H1 (cell line): ENCODE measurements at regions not wholly inside any gene's neighbourhood (a gene's known extent, or its start where the extent isn't known, plus 50 kb on each side); places are given as distances from the start of the nearest gene placed in this dataset.

Source experiments
- CTCF ChIA-PET: fragments of 300-600 bp; sonication (Branson Sonifier 250); formaldehyde crosslinking; loops from one replicate; lab custom pipeline; 2021; ENCODE audit not compliant: partially characterized antibody; lab: Charles Lee
- POLR2A ChIA-PET: fragments of 300-600 bp; sonication (Branson Sonifier 250); formaldehyde crosslinking; loops from one replicate; lab custom pipeline; 2021; ENCODE audit warnings: inconsistent platforms; ENCODE audit not compliant: partially characterized antibody; lab: Charles Lee
- DNase-seq, 2 experiments: peaks; one replicate each; pipeline versions ENCODE4 v3.0.0 to v3.0.0-alpha.2; 2010 to 2022; ENCODE audit warnings: low spot score in 2 of 2, low read depth in 1 of 2, mixed read lengths in 1 of 2
- FAIRE-seq: peaks from 2 replicates; lab custom pipeline; 2011; peaks lifted over from hg19 to GRCh38; lab: Jason Lieb, UNC
- H2AFZ ChIP-seq: 2 replicates; pipeline ENCODE4 v1.8.1; 2012; ENCODE audit warnings: low read length, inconsistent platforms
- H2AK5ac ChIP-seq: 2 replicates; pipeline ENCODE4 v1.6.1; 2013; ENCODE audit warnings: low read depth, low read length
- H2BK120ac ChIP-seq: replicated peaks from 2 replicates; pipeline ENCODE3; 2013; ENCODE audit warnings: low read depth, low read length, inconsistent platforms
- H2BK12ac ChIP-seq: 2 replicates; pipeline ENCODE4 v1.6.1; 2013; ENCODE audit warnings: low read depth, low read length
- H2BK15ac ChIP-seq: 2 replicates; pipeline ENCODE4 v1.6.1; 2013; ENCODE audit warnings: low read length
- H2BK20ac ChIP-seq: 2 replicates; pipeline ENCODE4 v1.6.1; 2013; ENCODE audit warnings: low read length
- H2BK5ac ChIP-seq: 2 replicates; pipeline ENCODE4 v1.6.1; 2013; ENCODE audit warnings: low read depth, low read length
- H3K14ac ChIP-seq: 2 replicates; pipeline ENCODE4 v1.6.1; 2013; ENCODE audit warnings: inconsistent platforms; ENCODE audit not compliant: insufficient read length
- H3K18ac ChIP-seq: 2 replicates; pipeline ENCODE4 v1.6.1; 2013; ENCODE audit warnings: low read length; ENCODE audit errors: extremely low read depth
- H3K23ac ChIP-seq: 2 replicates; pipeline ENCODE4 v1.6.1; 2013; ENCODE audit warnings: inconsistent platforms; ENCODE audit not compliant: insufficient read length
- H3K23me2 ChIP-seq: 2 replicates; pipeline ENCODE4 v1.6.1; 2013; ENCODE audit warnings: low read depth, low read length
- H3K27ac ChIP-seq: 2 replicates; pipeline ENCODE4 v1.6.1; 2011; ENCODE audit warnings: low read depth, low read length, inconsistent platforms
- H3K27me3 ChIP-seq, 4 experiments: replicated peaks in 1 of 4; 1 replicate in 1 of 4; 2 replicates in 3 of 4; pipeline versions ENCODE4 v1.6.1 to v1.8.1; 2011 to 2013; ENCODE audit warnings: low read length in 3 of 4, mild to moderate bottlenecking in 3 of 4, inconsistent platforms in 2 of 4, mixed read lengths in 2 of 4, moderate library complexity in 1 of 4; ENCODE audit not compliant: control insufficient read depth in 3 of 4, insufficient read depth in 3 of 4; ENCODE audit errors: extremely low read depth in 1 of 4
- H3K36me3 ChIP-seq, 4 experiments: 2 replicates each; pipeline versions ENCODE4 v1.6.1 to v1.8.1; 2011 to 2013; ENCODE audit warnings: mild to moderate bottlenecking in 4 of 4, low read length in 3 of 4, moderate library complexity in 2 of 4, control low read depth in 1 of 4, inconsistent platforms in 1 of 4; ENCODE audit not compliant: insufficient read depth in 4 of 4, control insufficient read depth in 2 of 4
- H3K4ac ChIP-seq: replicated peaks from 2 replicates; pipeline ENCODE3; 2013; ENCODE audit warnings: low read length, low read depth, mixed read lengths, inconsistent platforms; ENCODE audit not compliant: insufficient read length
- H3K4me1 ChIP-seq, 4 experiments: replicated peaks in 1 of 4; 1 replicate in 1 of 4; 2 replicates in 3 of 4; pipeline versions ENCODE4 v1.6.1 to v1.8.1; 2011 to 2013; ENCODE audit warnings: low read length in 3 of 4, inconsistent platforms in 2 of 4, mixed read lengths in 1 of 4; ENCODE audit not compliant: insufficient read depth in 4 of 4, control insufficient read depth in 3 of 4
- H3K4me2 ChIP-seq, 2 experiments: 2 replicates each; pipeline versions ENCODE4 v1.6.1 to v1.8.1; 2011 to 2013; ENCODE audit warnings: low read depth in 2 of 2, low read length in 2 of 2, control low read depth in 1 of 2, inconsistent platforms in 1 of 2, mild to moderate bottlenecking in 1 of 2; ENCODE audit not compliant: insufficient read depth in 1 of 2
- H3K4me3 ChIP-seq, 4 experiments: fragments of 200-600, 300-600 bp in 1 of 4; sonication (generic), shearing (Covaris generic), sonication (Bioruptor Twin) in 1 of 4; 2 replicates each; pipeline versions ENCODE4 v1.5.1 to v1.8.1; 2011 to 2016; ENCODE audit warnings: low read length in 4 of 4, low read depth in 3 of 4, control low read depth in 2 of 4, inconsistent platforms in 2 of 4, mild to moderate bottlenecking in 2 of 4, mixed read lengths in 1 of 4, moderate library complexity in 1 of 4; ENCODE audit not compliant: insufficient read depth in 2 of 4; ENCODE audit errors: extremely low read depth in 1 of 4
- H3K56ac ChIP-seq: replicated peaks from 2 replicates; pipeline ENCODE3; 2013; ENCODE audit warnings: low read depth, mild to moderate bottlenecking, mixed read lengths, low read length, inconsistent platforms; ENCODE audit not compliant: insufficient read length
- H3K79me1 ChIP-seq: 2 replicates; pipeline ENCODE4 v1.6.1; 2013; ENCODE audit warnings: low read depth, low read length, control low read depth
- H3K79me2 ChIP-seq, 2 experiments: 2 replicates each; pipeline versions ENCODE4 v1.6.1 to v1.8.1; 2012 to 2013; ENCODE audit warnings: low read length in 2 of 2, mild to moderate bottlenecking in 2 of 2, inconsistent platforms in 1 of 2; ENCODE audit not compliant: insufficient read depth in 2 of 2, control insufficient read depth in 1 of 2
- H3K9ac ChIP-seq, 4 experiments: replicated peaks in 1 of 4; 1 replicate in 1 of 4; 2 replicates in 3 of 4; pipeline versions ENCODE4 v1.6.1 to v1.8.1; 2011 to 2013; ENCODE audit warnings: low read depth in 3 of 4, low read length in 3 of 4, control low read depth in 2 of 4, mild to moderate bottlenecking in 2 of 4, moderate library complexity in 2 of 4, inconsistent platforms in 1 of 4; ENCODE audit errors: extremely low read depth in 1 of 4
- H3K9me3 ChIP-seq, 2 experiments: 2 replicates each; pipeline versions ENCODE4 v1.6.1 to v1.8.1; 2012 to 2013; ENCODE audit warnings: mild to moderate bottlenecking in 2 of 2, moderate library complexity in 2 of 2, control low read depth in 1 of 2, inconsistent platforms in 1 of 2, low read depth in 1 of 2, low read length in 1 of 2, mixed read lengths in 1 of 2; ENCODE audit not compliant: insufficient read depth in 2 of 2
- H4K20me1 ChIP-seq, 2 experiments: replicated peaks in 1 of 2; 2 replicates each; pipeline versions ENCODE3 to v1.8.1; 2011 to 2013; ENCODE audit warnings: inconsistent platforms in 2 of 2, low read length in 2 of 2, mild to moderate bottlenecking in 1 of 2; ENCODE audit not compliant: insufficient read depth in 2 of 2, control insufficient read depth in 1 of 2
- H4K5ac ChIP-seq: 2 replicates; pipeline ENCODE4 v1.6.1; 2013; ENCODE audit warnings: low read length, low read depth, mixed read lengths, inconsistent platforms; ENCODE audit not compliant: insufficient read length
- H4K8ac ChIP-seq: 2 replicates; pipeline ENCODE4 v1.8.0; 2013; ENCODE audit warnings: mild to moderate bottlenecking, moderate library complexity, low read length, inconsistent platforms; ENCODE audit not compliant: insufficient read depth; ENCODE audit errors: extremely low read depth
- H4K91ac ChIP-seq: replicated peaks from 2 replicates; pipeline ENCODE3; 2013; ENCODE audit warnings: low read length, mixed read lengths, inconsistent platforms; ENCODE audit not compliant: insufficient read length
- BRCA1 ChIP-seq: IDR thresholded peaks from 2 replicates; pipeline ENCODE4 v1.6.1; 2012; ENCODE audit warnings: low read depth, low read length, improper control_type of control experiment
- CHD1 ChIP-seq: IDR thresholded peaks from 2 replicates; pipeline ENCODE4 v1.6.1; 2012; ENCODE audit warnings: low read depth, low read length, improper control_type of control experiment
- KDM1A ChIP-seq: fragments of 200-600, 300-600 bp; sonication (generic); IDR thresholded peaks from 2 replicates; pipeline ENCODE4 v1.7.1; 2016; ENCODE audit warnings: mild to moderate bottlenecking, low read length, borderline replicate concordance
- PHF8 ChIP-seq: fragments of 200-600 bp; sonication (generic); conservative IDR thresholded peaks from 2 replicates; pipeline ENCODE4 v1.7.1; 2012; ENCODE audit warnings: low read depth, mild to moderate bottlenecking, inconsistent platforms, low read length, moderate library complexity
- POU5F1 ChIP-seq: IDR thresholded peaks from 2 replicates; pipeline ENCODE4 v1.6.1; 2011; ENCODE audit warnings: low read depth, mild to moderate bottlenecking, low read length, moderate library complexity
- RAD21 ChIP-seq, 2 experiments: IDR thresholded peaks in 1 of 2; conservative IDR thresholded peaks in 1 of 2; 2 replicates each; pipeline ENCODE4 v1.6.1; 2011; ENCODE audit warnings: low read depth in 2 of 2, low read length in 2 of 2, improper control_type of control experiment in 1 of 2, inconsistent platforms in 1 of 2, mild to moderate bottlenecking in 1 of 2, moderate library complexity in 1 of 2
- TBP ChIP-seq: IDR thresholded peaks from 2 replicates; pipeline ENCODE4 v1.6.1; 2011; ENCODE audit warnings: low read depth, low read length, improper control_type of control experiment
- YY1 ChIP-seq: IDR thresholded peaks from 2 replicates; pipeline ENCODE4 v1.6.1; 2011; ENCODE audit warnings: low read depth, mild to moderate bottlenecking, low read length
- ZNF274 ChIP-seq: IDR thresholded peaks from 2 replicates; pipeline ENCODE4 v1.7.0; 2012; ENCODE audit warnings: low read length, borderline replicate concordance; ENCODE audit errors: extremely low read depth
- WGBS, 2 experiments: shearing (Covaris generic) in 1 of 2; methylation state at CpG; one replicate each; pipeline versions ENCODE4 v1.1.6 to v1.1.7; 2013 to 2015; ENCODE audit warnings: low lambda C conversion rate in 2 of 2, mixed read lengths in 2 of 2, inconsistent platforms in 1 of 2, low coverage in 1 of 2, missing lambda C conversion rate in 1 of 2; ENCODE audit not compliant: insufficient replicate concordance in 2 of 2, insufficient coverage in 1 of 2, insufficient read length in 1 of 2; ENCODE audit errors: extremely low coverage in 1 of 2, missing lambda C conversion rate in 1 of 2; 5-methylcytosine and 5-hydroxymethylcytosine counted together
- TF ChIP-seq, protein P1 (sequence below): IDR thresholded peaks from 2 replicates; pipeline ENCODE4 v1.6.1; 2011; ENCODE audit warnings: low read depth, mild to moderate bottlenecking, low read length; ENCODE audit not compliant: insufficient read depth
- TF ChIP-seq, protein P2 (sequence below), 3 experiments: IDR thresholded peaks; 1 replicate in 2 of 3; 2 replicates in 1 of 3; pipeline versions ENCODE4 v1.5.1 to v1.6.1; 2011; ENCODE audit warnings: low read length in 3 of 3, mild to moderate bottlenecking in 3 of 3, inconsistent platforms in 2 of 3, low read depth in 1 of 3, moderate library complexity in 1 of 3; ENCODE audit not compliant: insufficient read depth in 1 of 3; ENCODE audit errors: control extremely low read depth in 1 of 3

DNA sequence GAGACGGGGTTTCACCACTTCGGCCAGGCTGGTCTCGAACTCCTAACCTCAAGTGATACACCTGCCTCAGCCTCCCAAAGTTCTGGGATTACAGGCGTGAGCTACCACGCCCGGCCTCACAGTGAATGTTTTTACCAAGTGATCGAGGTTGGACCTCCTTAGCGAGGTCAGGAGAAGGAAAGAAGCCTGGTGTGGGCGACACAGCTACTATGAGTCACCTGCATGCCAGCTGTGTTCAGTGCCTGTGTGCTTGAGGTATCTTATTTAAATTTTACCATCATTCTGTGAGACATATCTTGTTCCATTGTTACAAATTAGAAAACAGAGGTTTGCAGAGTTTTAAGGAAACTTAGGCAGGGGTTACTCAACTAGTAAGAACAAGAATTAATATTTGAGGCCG is 174.8 kb upstream of the DYNLRB2 start:
- Histone ChIP-seq H3K27me3 (no peaks in the 10 kb centered on the region), H4K8ac (no peak overlapping the region), H3K36me3 (no peaks in the 10 kb centered on the region), H2AK5ac (no peak overlapping the region), H3K9me3 (no peaks in the 10 kb centered on the region), H3K9ac (no peak overlapping the region), H3K18ac (no peak overlapping the region), H4K20me1 (no peaks in the 10 kb centered on the region), H2AFZ (no peak overlapping the region), H3K23ac (no peak overlapping the region), H2BK12ac (no peak overlapping the region), H3K4me3 (no peak overlapping the region), H3K4ac (no peak overlapping the region), H3K27ac (no peak overlapping the region), H3K23me2 (no peaks in the 10 kb centered on the region; the same call in 1 of the 2 replicates), H2BK15ac (no peak overlapping the region), H3K79me1 (no peaks in the 10 kb centered on the region), H3K4me1 (no peaks in the 10 kb centered on the region; a peak in 1 of 7 replicates), H2BK5ac (no peak overlapping the region), H3K56ac (no peak overlapping the region), H4K5ac (no peak overlapping the region), H2BK20ac (no peak overlapping the region), H3K79me2 (no peaks in the 10 kb centered on the region), H4K91ac (no peak overlapping the region), H3K4me2 (no peak overlapping the region), H3K14ac (no peak overlapping the region), H2BK120ac (no peak overlapping the region)
- POLR2A ChIA-PET: no interaction called here
- FAIRE-seq: no peak
- no peak for DNase-seq
- CTCF ChIA-PET: interaction anchor here (0.9 to 2.1 kb wide), 2 partner anchors 8 to 89 kb away, joined by 3 to 7 read pairs; no protein-coding TSS in a partner anchor
- WGBS, 2 experiments: 85% methylated on average over 10 of the region's 10 CpGs; no CpG with 5 or more reads in 1 of the 2 experiments
- TF ChIP-seq RAD21 (IDR thresholded peaks at IDR 0.05 in 1 of 2, conservative IDR thresholded peaks at IDR 0.05 in 1 of 2; ENCODE audit: low read depth in 2 of 2, low read length in 2 of 2) (no peak), BRCA1 (no peak), CHD1 (no peak), TBP (no peak), ZNF274 (no peak), PHF8 (no peak), YY1 (no peak), KDM1A (no peak), POU5F1 (no peak)
- TF ChIP-seq, protein P1, sequence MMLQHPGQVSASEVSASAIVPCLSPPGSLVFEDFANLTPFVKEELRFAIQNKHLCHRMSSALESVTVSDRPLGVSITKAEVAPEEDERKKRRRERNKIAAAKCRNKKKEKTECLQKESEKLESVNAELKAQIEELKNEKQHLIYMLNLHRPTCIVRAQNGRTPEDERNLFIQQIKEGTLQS: no peak
- TF ChIP-seq, protein P2, sequence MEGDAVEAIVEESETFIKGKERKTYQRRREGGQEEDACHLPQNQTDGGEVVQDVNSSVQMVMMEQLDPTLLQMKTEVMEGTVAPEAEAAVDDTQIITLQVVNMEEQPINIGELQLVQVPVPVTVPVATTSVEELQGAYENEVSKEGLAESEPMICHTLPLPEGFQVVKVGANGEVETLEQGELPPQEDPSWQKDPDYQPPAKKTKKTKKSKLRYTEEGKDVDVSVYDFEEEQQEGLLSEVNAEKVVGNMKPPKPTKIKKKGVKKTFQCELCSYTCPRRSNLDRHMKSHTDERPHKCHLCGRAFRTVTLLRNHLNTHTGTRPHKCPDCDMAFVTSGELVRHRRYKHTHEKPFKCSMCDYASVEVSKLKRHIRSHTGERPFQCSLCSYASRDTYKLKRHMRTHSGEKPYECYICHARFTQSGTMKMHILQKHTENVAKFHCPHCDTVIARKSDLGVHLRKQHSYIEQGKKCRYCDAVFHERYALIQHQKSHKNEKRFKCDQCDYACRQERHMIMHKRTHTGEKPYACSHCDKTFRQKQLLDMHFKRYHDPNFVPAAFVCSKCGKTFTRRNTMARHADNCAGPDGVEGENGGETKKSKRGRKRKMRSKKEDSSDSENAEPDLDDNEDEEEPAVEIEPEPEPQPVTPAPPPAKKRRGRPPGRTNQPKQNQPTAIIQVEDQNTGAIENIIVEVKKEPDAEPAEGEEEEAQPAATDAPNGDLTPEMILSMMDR (IDR thresholded peaks at IDR 0.05; ENCODE audit: control extremely low read depth in 1 of 3, insufficient read depth in 1 of 3, low read depth in 1 of 3, low read length in 3 of 3): no peak
